ENCODE measurements at regions not wholly inside any gene's neighbourhood (a gene's known extent, or its start where the extent isn't known, plus 50 kb on each side); places are given as distances from the start of the nearest gene placed in this dataset.

GRCh38 chr5:107726896-107727295 lies 56.2 kb upstream of the EFNA5 start:
- TF ChIP-seq, protein P1, sequence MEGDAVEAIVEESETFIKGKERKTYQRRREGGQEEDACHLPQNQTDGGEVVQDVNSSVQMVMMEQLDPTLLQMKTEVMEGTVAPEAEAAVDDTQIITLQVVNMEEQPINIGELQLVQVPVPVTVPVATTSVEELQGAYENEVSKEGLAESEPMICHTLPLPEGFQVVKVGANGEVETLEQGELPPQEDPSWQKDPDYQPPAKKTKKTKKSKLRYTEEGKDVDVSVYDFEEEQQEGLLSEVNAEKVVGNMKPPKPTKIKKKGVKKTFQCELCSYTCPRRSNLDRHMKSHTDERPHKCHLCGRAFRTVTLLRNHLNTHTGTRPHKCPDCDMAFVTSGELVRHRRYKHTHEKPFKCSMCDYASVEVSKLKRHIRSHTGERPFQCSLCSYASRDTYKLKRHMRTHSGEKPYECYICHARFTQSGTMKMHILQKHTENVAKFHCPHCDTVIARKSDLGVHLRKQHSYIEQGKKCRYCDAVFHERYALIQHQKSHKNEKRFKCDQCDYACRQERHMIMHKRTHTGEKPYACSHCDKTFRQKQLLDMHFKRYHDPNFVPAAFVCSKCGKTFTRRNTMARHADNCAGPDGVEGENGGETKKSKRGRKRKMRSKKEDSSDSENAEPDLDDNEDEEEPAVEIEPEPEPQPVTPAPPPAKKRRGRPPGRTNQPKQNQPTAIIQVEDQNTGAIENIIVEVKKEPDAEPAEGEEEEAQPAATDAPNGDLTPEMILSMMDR (IDR thresholded peaks at IDR 0.05; ENCODE audit: poor library complexity), result no peak
- TF ChIP-seq EZH2 (IDR thresholded peaks at IDR 0.05; ENCODE audit: borderline replicate concordance) (no peak), EZH2phosphoT487 (IDR thresholded peaks at IDR 0.05; ENCODE audit: low read depth, severe bottlenecking, unreplicated experiment) (no peak)

Measured in hepatocyte (in vitro differentiated cells).